Type B pancreatic cell (in vitro differentiated cells): ENCODE measurements at regions not wholly inside any gene's neighbourhood (a gene's known extent, or its start where the extent isn't known, plus 50 kb on each side); places are given as distances from the start of the nearest gene placed in this dataset.

ENCODE experiments used
- DNase-seq: peaks from one replicate; pipeline ENCODE4 v3.0.0; 2021; ENCODE audit warnings: mixed read lengths; ENCODE audit not compliant: unreplicated experiment; ENCODE audit errors: extremely low spot score
- H3K27ac Mint-ChIP-seq: 2 replicates; pipeline ENCODE4 v1.8.0; 2021; ENCODE audit warnings: mild to moderate bottlenecking, mixed read lengths
- H3K27me3 Mint-ChIP-seq: 2 replicates; pipeline ENCODE4 v1.8.0; 2021; ENCODE audit warnings: mixed read lengths
- H3K36me3 Mint-ChIP-seq: 2 replicates; pipeline ENCODE4 v1.8.0; 2021; ENCODE audit warnings: mixed read lengths
- H3K4me1 Mint-ChIP-seq: one replicate; pipeline ENCODE4 v1.8.0; 2021; ENCODE audit warnings: mixed read lengths; ENCODE audit not compliant: unreplicated experiment
- H3K4me3 Mint-ChIP-seq: 2 replicates; pipeline ENCODE4 v1.8.0; 2021; ENCODE audit warnings: mild to moderate bottlenecking, mixed read lengths
- H3K9me3 Mint-ChIP-seq: 2 replicates; pipeline ENCODE4 v1.8.0; 2021; ENCODE audit warnings: mixed read lengths
- CTCF ChIP-seq: fragments of 200-600 bp; sonication (generic); conservative IDR thresholded peaks from 2 replicates; pipeline ENCODE4 v1.5.0; 2021; ENCODE audit warnings: antibody characterized with exemption, mild to moderate bottlenecking

- H3K27me3 Mint-ChIP-seq: no peaks in the 10 kb centered on the region
- H3K4me1 Mint-ChIP-seq: no peaks in the 10 kb centered on the region
- no peak overlapping the region for H3K4me3 Mint-ChIP-seq
- H3K36me3 Mint-ChIP-seq: no peaks in the 10 kb centered on the region
- H3K27ac Mint-ChIP-seq: no peak overlapping the region
- no peak for DNase-seq
- peaks cover 4% of the 10 kb centered on the region for H3K9me3 Mint-ChIP-seq
- TF ChIP-seq CTCF: no peak
These were observed 212.1 kb downstream of the MACC1 start for GRCh38 chr7:20005081-20005480.

- Mint-ChIP-seq H3K9me3 (peaks cover 4% of the 10 kb centered on the region), H3K27me3 (no peaks in the 10 kb centered on the region), H3K4me3 (no peak overlapping the region), H3K36me3 (no peaks in the 10 kb centered on the region), H3K4me1 (no peaks in the 10 kb centered on the region), H3K27ac (no peak overlapping the region)
- no peak for TF ChIP-seq CTCF
- DNase-seq: no peak
These were observed 217.5 kb downstream of the MACC1 start for GRCh38 chr7:19999681-20000080.

GRCh38 chr7:19991936-19992335 lies 218.5 kb upstream of the TMEM196 start:
- no peak overlapping the region for H3K27ac Mint-ChIP-seq
- no peaks in the 10 kb centered on the region for H3K36me3 Mint-ChIP-seq
- H3K27me3 Mint-ChIP-seq: no peaks in the 10 kb centered on the region
- no peak for TF ChIP-seq CTCF
- DNase-seq: no peak
- H3K9me3 Mint-ChIP-seq: no peaks in the 10 kb centered on the region
- no peaks in the 10 kb centered on the region for H3K4me1 Mint-ChIP-seq
- no peak overlapping the region for H3K4me3 Mint-ChIP-seq

GRCh38 chr7:19989906-19990305 lies 216.5 kb upstream of the TMEM196 start:
- no peak for DNase-seq
- Mint-ChIP-seq H3K9me3 (no peaks in the 10 kb centered on the region), H3K4me3 (no peak overlapping the region), H3K27me3 (no peaks in the 10 kb centered on the region), H3K27ac (no peak overlapping the region), H3K4me1 (no peaks in the 10 kb centered on the region), H3K36me3 (no peaks in the 10 kb centered on the region)
- TF ChIP-seq CTCF: no peak

- no peaks in the 10 kb centered on the region for H3K9me3 Mint-ChIP-seq
- no peaks in the 10 kb centered on the region for H3K4me1 Mint-ChIP-seq
- TF ChIP-seq CTCF: no peak
- H3K36me3 Mint-ChIP-seq: no peaks in the 10 kb centered on the region
- H3K27me3 Mint-ChIP-seq: no peaks in the 10 kb centered on the region
- H3K27ac Mint-ChIP-seq: no peak overlapping the region
- no peak for DNase-seq
- no peak overlapping the region for H3K4me3 Mint-ChIP-seq
These were observed 215.4 kb upstream of the TMEM196 start for GRCh38 chr7:19988860-19989259.

- peaks cover 4% of the 10 kb centered on the region for H3K9me3 Mint-ChIP-seq
- H3K36me3 Mint-ChIP-seq: no peaks in the 10 kb centered on the region
- TF ChIP-seq CTCF: no peak
- H3K27me3 Mint-ChIP-seq: no peaks in the 10 kb centered on the region
- no peak overlapping the region for H3K27ac Mint-ChIP-seq
- no peak overlapping the region for H3K4me3 Mint-ChIP-seq
- no peak for DNase-seq
- H3K4me1 Mint-ChIP-seq: no peaks in the 10 kb centered on the region
These were observed 210.8 kb upstream of the TMEM196 start for GRCh38 chr7:19984231-19984632.
